OCI-LY7 (cell line): ENCODE measurements at regions not wholly inside any gene's neighbourhood (a gene's known extent, or its start where the extent isn't known, plus 50 kb on each side); places are given as distances from the start of the nearest gene placed in this dataset.

Source experiments
- CTCF ChIP-seq: fragments of 200-600 bp; sonication (generic); conservative IDR thresholded peaks from 2 replicates; pipeline ENCODE4 v1.5.1; 2014; ENCODE audit warnings: mild to moderate bottlenecking, antibody characterized with exemption, low read length, moderate library complexity, mixed read lengths
- EZH2phosphoT487 ChIP-seq: fragments of 200-600 bp; sonication (generic); IDR thresholded peaks from 2 replicates; pipeline ENCODE4 v1.6.1; 2018; ENCODE audit warnings: low read depth, borderline replicate concordance, mild to moderate bottlenecking, mixed run types, antibody characterized with exemption, low read length, moderate library complexity, mixed read lengths

- no peak for TF ChIP-seq CTCF
- no peak for TF ChIP-seq EZH2phosphoT487
Measured at GRCh38 chr16:35596467-35596866, 2137.1 kb downstream of the TP53TG3F start.
